Neural cell (in vitro differentiated cells): ENCODE measurements at regions not wholly inside any gene's neighbourhood (a gene's known extent, or its start where the extent isn't known, plus 50 kb on each side); places are given as distances from the start of the nearest gene placed in this dataset.

Experiments used
- POLR2AphosphoS5 ChIP-seq: IDR thresholded peaks from 2 replicates; pipeline ENCODE4 v1.6.1; 2012
- SMC3 ChIP-seq: fragments of 450-650 bp; conservative IDR thresholded peaks from 2 replicates; pipeline ENCODE4 v1.6.1; 2014; ENCODE audit warnings: antibody characterized with exemption, mild to moderate bottlenecking, moderate library complexity; ENCODE audit not compliant: poor library complexity
- TF ChIP-seq, protein P1 (sequence below): fragments of 450-650 bp; IDR thresholded peaks from 2 replicates; pipeline ENCODE4 v1.5.1; 2014; ENCODE audit warnings: antibody characterized with exemption, mild to moderate bottlenecking, moderate library complexity; ENCODE audit not compliant: poor library complexity, severe bottlenecking

DNA sequence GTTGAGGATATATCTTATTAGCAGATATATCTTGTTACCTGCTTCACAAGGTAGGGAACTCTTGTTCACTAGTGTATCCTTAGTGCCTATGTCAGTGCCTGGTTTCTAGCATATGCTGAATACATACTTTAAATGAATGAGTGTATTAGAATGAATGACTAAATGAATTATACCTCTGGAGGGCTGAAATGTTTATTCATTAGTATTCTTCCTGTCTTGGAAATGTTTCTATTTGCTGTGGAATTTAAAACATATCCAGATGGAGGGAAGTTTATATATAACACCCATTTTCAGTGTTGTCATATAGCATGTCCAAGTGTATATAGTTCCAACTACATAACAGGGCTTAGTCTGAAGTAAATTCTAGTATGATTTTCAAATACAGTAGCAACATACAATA, 581.5 kb downstream of the TBL1XR1 start:
- TF ChIP-seq, protein P1, sequence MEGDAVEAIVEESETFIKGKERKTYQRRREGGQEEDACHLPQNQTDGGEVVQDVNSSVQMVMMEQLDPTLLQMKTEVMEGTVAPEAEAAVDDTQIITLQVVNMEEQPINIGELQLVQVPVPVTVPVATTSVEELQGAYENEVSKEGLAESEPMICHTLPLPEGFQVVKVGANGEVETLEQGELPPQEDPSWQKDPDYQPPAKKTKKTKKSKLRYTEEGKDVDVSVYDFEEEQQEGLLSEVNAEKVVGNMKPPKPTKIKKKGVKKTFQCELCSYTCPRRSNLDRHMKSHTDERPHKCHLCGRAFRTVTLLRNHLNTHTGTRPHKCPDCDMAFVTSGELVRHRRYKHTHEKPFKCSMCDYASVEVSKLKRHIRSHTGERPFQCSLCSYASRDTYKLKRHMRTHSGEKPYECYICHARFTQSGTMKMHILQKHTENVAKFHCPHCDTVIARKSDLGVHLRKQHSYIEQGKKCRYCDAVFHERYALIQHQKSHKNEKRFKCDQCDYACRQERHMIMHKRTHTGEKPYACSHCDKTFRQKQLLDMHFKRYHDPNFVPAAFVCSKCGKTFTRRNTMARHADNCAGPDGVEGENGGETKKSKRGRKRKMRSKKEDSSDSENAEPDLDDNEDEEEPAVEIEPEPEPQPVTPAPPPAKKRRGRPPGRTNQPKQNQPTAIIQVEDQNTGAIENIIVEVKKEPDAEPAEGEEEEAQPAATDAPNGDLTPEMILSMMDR, result no peak
- TF ChIP-seq POLR2AphosphoS5 (no peak), SMC3 (no peak)
